Prostate gland (tissue), 2 donors: ENCODE measurements at regions not wholly inside any gene's neighbourhood (a gene's known extent, or its start where the extent isn't known, plus 50 kb on each side); places are given as distances from the start of the nearest gene placed in this dataset.

Source experiments
- CTCF ChIP-seq, 4 experiments: fragments of 200-600 bp in 2 of 4; fragments of 450-650 bp in 2 of 4; sonication (generic) in 2 of 4; IDR thresholded peaks; 1 replicate in 3 of 4; 2 replicates in 1 of 4; pipeline ENCODE4 v1.5.1; 2016 to 2019; ENCODE audit warnings: antibody characterized with exemption in 4 of 4, mild to moderate bottlenecking in 2 of 4, moderate library complexity in 2 of 4
- POLR2A ChIP-seq: fragments of 450-650 bp; IDR thresholded peaks from one replicate; pipeline ENCODE4 v1.6.1; 2016; ENCODE audit warnings: antibody characterized with exemption, mild to moderate bottlenecking

- TF ChIP-seq CTCF (IDR thresholded peaks at IDR 0.05) (no peak), POLR2A (no peak)
These were observed 88.7 kb upstream of the MUCL1 start for GRCh38 chr12:54765652-54766051.
